ENCODE measurements at regions not wholly inside any gene's neighbourhood (a gene's known extent, or its start where the extent isn't known, plus 50 kb on each side); places are given as distances from the start of the nearest gene placed in this dataset.

DNA sequence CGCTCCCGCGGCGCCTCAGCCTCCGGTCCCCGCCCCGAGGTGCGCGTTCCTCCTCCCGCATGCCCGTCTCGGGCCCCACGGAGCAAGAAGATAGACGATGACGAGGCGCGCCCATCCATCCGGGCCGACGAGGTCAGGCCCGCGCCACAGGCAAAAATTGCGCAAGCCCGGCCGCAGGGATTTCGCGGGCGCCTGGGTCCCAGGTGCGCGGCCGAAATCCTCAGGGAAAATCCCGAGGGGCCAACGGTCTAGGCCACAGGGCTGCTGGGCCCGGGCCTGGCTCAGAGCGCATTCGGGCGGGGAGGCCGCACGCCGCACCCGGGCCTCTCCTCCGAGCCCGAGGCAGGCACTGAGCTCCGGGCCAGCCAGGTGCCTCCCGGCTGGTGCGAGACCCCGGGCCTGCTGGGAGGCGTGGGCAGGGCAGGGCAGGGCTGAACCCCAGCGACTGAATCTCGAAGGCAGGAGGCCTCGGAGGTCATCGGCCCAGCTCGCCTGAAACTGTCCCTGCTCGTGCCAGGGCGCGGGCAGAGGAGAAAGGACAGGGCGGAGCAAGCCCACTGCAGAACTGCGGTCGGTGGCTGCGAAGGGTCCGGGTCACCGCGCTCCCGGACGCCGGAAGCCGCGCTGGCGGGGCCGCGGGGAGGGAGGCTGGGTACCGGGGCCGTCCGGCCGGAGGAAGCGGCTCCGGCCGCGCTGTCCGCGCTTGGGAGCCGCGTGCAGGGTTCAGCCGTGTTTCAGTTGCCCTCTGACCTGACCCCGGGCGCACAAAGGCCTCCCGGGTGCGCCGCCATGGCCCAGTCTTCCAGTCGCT, 66.8 kb downstream of the FOXD1 start:
- peaks cover 75% of the 10 kb centered on the region for H3K27me3 Mint-ChIP-seq
- DNase-seq (no peak), ATAC-seq (no peak)
- H3K36me3 Mint-ChIP-seq = peaks cover 28% of the 10 kb centered on the region
- peaks cover 22% of the 10 kb centered on the region for H3K9me3 Mint-ChIP-seq (ENCODE audit: low read depth)
- no peak overlapping the region for H3K4me3 Mint-ChIP-seq
- H3K4me1 Mint-ChIP-seq = peaks cover 11% of the 10 kb centered on the region
- no peak overlapping the region for H3K27ac Mint-ChIP-seq
- CTCF ChIA-PET = no interaction called here

- H3K9me3 Mint-ChIP-seq (ENCODE audit: low read depth) = peaks cover 21% of the 10 kb centered on the region
- CTCF ChIA-PET = no interaction called here
- no peak for ATAC-seq
- no peak overlapping the region for H3K27ac Mint-ChIP-seq
- peaks cover 77% of the 10 kb centered on the region for H3K27me3 Mint-ChIP-seq
- peaks cover 5% of the 10 kb centered on the region for H3K4me1 Mint-ChIP-seq
- no peak overlapping the region for H3K4me3 Mint-ChIP-seq
- no peak for DNase-seq
- H3K36me3 Mint-ChIP-seq = peaks cover 28% of the 10 kb centered on the region
Measured at GRCh38 chr5:73380710-73381589, 67.6 kb downstream of the FOXD1 start.

DNA sequence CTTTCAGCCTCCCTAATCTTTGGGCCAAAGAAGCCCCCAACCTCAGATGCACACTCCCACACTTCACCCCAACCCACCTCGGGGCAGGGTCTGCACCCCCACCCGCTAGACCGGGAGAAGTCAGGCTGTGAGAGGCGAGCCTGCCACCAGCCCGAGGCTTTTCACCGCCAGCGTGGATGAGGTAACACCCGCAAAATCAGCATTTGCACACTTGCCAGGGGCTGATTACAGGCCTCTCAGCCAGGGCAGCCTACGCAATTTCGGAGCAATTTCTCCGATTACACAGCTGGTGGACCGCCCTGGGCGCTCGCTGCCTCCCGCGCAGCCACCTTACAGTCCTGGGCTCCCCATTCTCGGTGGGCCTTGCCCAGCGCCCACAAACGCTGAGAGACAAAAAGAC, 68.5 kb downstream of the FOXD1 start:
- H3K4me1 Mint-ChIP-seq = peaks cover 5% of the 10 kb centered on the region
- CTCF ChIA-PET = no interaction called here
- no peak for ATAC-seq

GRCh38 chr5:73379435-73379834, 69.1 kb downstream of the FOXD1 start:
- H3K9me3 Mint-ChIP-seq (ENCODE audit: low read depth) = peaks cover 10% of the 10 kb centered on the region
- H3K4me1 Mint-ChIP-seq = peaks cover 5% of the 10 kb centered on the region
- no peak for DNase-seq
- H3K4me3 Mint-ChIP-seq = no peak overlapping the region
- CTCF ChIA-PET = no interaction called here
- peaks cover 20% of the 10 kb centered on the region for H3K36me3 Mint-ChIP-seq
- peaks cover 81% of the 10 kb centered on the region for H3K27me3 Mint-ChIP-seq
- H3K27ac Mint-ChIP-seq = no peak overlapping the region
- no peak for ATAC-seq

More for the DNA sequence above, 68.5 kb downstream of the FOXD1 start:
- H3K4me3 Mint-ChIP-seq = no peak overlapping the region
- peaks cover 25% of the 10 kb centered on the region for H3K36me3 Mint-ChIP-seq
- peaks cover 81% of the 10 kb centered on the region for H3K27me3 Mint-ChIP-seq
- peaks cover 16% of the 10 kb centered on the region for H3K9me3 Mint-ChIP-seq (ENCODE audit: low read depth)
- DNase-seq = no peak
- peak overlapping the region; percentile 49 for H3K27ac Mint-ChIP-seq

DNA sequence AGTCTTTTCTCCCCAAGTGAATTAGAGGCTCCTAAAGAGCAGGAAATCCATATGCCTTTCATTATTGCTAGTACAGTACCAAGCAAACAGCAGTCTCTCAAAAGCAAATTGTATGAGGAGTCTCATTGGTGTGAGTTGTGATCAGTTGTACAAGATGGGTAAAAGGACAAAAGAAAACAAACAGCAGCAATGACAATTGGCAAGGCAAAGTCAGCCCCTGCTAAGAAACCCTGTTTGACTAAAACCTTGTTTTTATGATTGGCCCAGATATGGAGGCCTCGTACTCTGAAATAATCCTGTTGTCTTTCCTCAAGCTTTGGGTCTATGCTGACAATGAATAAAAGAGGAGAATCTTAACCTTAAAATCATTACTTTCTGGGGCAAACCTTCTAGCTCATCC, 69.8 kb downstream of the FOXD1 start:
- Mint-ChIP-seq H3K9me3 (ENCODE audit: low read depth) (peaks cover 4% of the 10 kb centered on the region), H3K4me3 (no peak overlapping the region), H3K36me3 (peaks cover 14% of the 10 kb centered on the region), H3K27me3 (peaks cover 74% of the 10 kb centered on the region), H3K27ac (no peak overlapping the region), H3K4me1 (peaks cover 5% of the 10 kb centered on the region)
- CTCF ChIA-PET = interaction anchor here (0.9 kb wide), 2 partner anchors 64 to 69 kb away, joined by 3 read pairs; no protein-coding TSS in a partner anchor
- no peak for DNase-seq
- ATAC-seq = no peak

- peaks cover 69% of the 10 kb centered on the region for H3K27me3 Mint-ChIP-seq
- no peak overlapping the region for H3K4me3 Mint-ChIP-seq
- CTCF ChIA-PET = interaction anchor here (0.9 kb wide), 2 partner anchors 65 to 70 kb away, joined by 3 read pairs; no protein-coding TSS in a partner anchor
- peaks cover 8% of the 10 kb centered on the region for H3K36me3 Mint-ChIP-seq
- no peaks in the 10 kb centered on the region for H3K9me3 Mint-ChIP-seq (ENCODE audit: low read depth)
- DNase-seq (no peak), ATAC-seq (no peak)
- peaks cover 5% of the 10 kb centered on the region for H3K4me1 Mint-ChIP-seq
- H3K27ac Mint-ChIP-seq = no peak overlapping the region
Measured at GRCh38 chr5:73378070-73378469, 70.5 kb downstream of the FOXD1 start.

GRCh38 chr5:73376618-73377170, 71.9 kb downstream of the FOXD1 start:
- no peak overlapping the region for H3K27ac Mint-ChIP-seq
- H3K4me3 Mint-ChIP-seq = no peak overlapping the region
- H3K9me3 Mint-ChIP-seq (ENCODE audit: low read depth) = no peaks in the 10 kb centered on the region
- no peak for DNase-seq
- peaks cover 3% of the 10 kb centered on the region for H3K36me3 Mint-ChIP-seq
- peaks cover 5% of the 10 kb centered on the region for H3K4me1 Mint-ChIP-seq
- H3K27me3 Mint-ChIP-seq = peaks cover 67% of the 10 kb centered on the region
- CTCF ChIA-PET = interaction anchor here (0.6 kb wide), 1 partner anchor 42 kb away, joined by 4 read pairs; no protein-coding TSS in a partner anchor
- ATAC-seq = no peak

DNA sequence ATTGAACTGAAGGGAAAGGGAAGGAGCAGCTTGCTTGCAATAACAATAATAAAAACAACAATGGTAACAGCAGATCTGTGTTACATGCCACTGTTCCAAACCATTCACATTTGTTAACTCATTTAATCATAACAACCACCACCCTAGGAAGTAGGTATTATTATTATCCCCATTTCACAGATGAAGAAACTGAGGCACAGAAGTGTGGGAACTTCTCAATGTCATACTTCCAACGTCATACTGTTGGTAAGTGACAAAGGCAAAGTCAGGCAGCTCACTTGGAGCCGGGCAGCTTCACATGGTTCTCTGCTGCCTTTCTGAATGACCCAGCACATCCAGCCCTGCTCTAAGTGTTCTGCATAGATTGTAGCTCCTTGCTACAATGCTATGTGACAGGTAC, 72.6 kb downstream of the FOXD1 start:
- H3K4me1 Mint-ChIP-seq = peaks cover 3% of the 10 kb centered on the region
- peaks cover 68% of the 10 kb centered on the region for H3K27me3 Mint-ChIP-seq
- no peak overlapping the region for H3K4me3 Mint-ChIP-seq
- H3K36me3 Mint-ChIP-seq = peaks cover 2% of the 10 kb centered on the region
- no peak for DNase-seq
- no peak overlapping the region for H3K27ac Mint-ChIP-seq
- ATAC-seq = no peak
- no peaks in the 10 kb centered on the region for H3K9me3 Mint-ChIP-seq (ENCODE audit: low read depth)
- CTCF ChIA-PET = no interaction called here

DNA sequence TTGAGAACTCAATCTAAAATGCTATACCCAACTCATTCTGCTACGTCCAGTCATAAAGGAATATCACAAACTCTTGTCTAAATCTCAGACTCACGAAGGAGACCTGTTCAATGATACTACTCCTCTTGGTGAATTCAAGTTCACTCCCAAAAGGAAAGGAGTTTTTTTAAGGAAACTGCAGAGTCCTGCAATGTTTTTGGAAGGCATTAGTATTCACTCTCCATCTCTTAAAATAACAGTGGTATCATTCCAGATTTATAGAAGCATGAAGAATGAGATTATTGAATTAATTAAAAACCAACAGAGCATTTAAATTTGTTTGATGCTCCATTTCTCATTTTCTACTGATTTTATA, 73.4 kb downstream of the FOXD1 start:
- H3K4me3 Mint-ChIP-seq = no peak overlapping the region
- peaks cover 1% of the 10 kb centered on the region for H3K4me1 Mint-ChIP-seq
- H3K9me3 Mint-ChIP-seq (ENCODE audit: low read depth) = no peaks in the 10 kb centered on the region
- CTCF ChIA-PET = no interaction called here
- ATAC-seq (no peak), DNase-seq (no peak)
- H3K27me3 Mint-ChIP-seq = peaks cover 61% of the 10 kb centered on the region
- no peak overlapping the region for H3K27ac Mint-ChIP-seq
- H3K36me3 Mint-ChIP-seq = no peaks in the 10 kb centered on the region

GRCh38 chr5:73374520-73375190, 73.9 kb downstream of the FOXD1 start:
- Mint-ChIP-seq H3K27me3 (peaks cover 59% of the 10 kb centered on the region), H3K9me3 (ENCODE audit: low read depth) (no peaks in the 10 kb centered on the region), H3K27ac (no peak overlapping the region), H3K36me3 (no peaks in the 10 kb centered on the region), H3K4me1 (peaks cover under 1% of the 10 kb centered on the region), H3K4me3 (no peak overlapping the region)
- CTCF ChIA-PET = no interaction called here
- ATAC-seq = no peak
- no peak for DNase-seq

GRCh38 chr5:73373814-73374510, 74.6 kb downstream of the FOXD1 start:
- ATAC-seq = no peak
- no peak for DNase-seq
- Mint-ChIP-seq H3K9me3 (ENCODE audit: low read depth) (no peaks in the 10 kb centered on the region), H3K4me1 (no peaks in the 10 kb centered on the region), H3K27ac (no peak overlapping the region), H3K27me3 (peaks cover 54% of the 10 kb centered on the region), H3K36me3 (no peaks in the 10 kb centered on the region), H3K4me3 (no peak overlapping the region)
- CTCF ChIA-PET = no interaction called here

DNA sequence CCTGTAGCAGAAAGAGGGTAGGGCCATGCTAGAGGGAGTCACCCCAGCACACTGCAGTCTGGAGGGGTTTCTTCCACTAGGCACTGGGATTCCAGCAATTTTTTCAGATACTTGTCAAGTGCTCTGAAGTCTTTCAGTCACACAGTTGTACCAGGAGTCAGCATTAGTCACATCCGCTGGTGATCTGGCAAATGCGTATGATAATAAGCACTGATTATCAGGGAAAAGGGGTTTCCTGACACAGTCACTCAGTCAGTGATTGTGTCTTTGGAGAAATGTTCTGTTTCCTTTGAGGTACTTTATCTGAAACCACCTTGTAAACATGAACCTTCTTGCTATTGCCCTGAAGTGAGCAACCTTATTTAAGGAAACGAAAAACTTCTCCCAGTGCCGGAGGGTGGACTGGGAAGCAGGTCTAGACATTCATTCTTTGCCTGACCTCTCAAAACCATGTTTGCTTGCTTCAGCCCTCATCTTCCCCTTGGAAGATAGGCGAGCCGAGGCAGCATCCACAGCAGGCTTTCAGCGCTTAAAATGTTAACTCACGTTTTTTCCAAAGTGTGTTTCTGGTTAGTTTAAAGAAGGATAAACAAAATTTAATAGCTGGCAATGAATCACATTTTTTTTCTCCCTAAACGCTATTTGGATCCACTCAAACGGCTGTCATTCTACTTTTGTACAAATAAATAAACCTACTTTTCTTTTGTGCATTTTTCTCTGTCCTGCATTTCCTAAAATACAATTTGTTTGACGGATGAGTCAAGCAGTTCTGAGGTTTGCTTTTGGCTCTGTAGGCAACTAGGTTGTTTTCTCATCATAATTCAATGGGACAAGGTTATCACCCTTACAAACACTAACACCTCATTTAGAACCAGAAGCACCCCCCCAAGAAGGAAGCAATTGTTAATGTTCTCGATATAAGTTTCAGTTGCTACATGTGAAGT, 77.7 kb downstream of the FOXD1 start:
- DNase-seq (no peak), ATAC-seq (no peak)
- no peaks in the 10 kb centered on the region for H3K36me3 Mint-ChIP-seq
- no peak overlapping the region for H3K4me3 Mint-ChIP-seq
- no peaks in the 10 kb centered on the region for H3K9me3 Mint-ChIP-seq (ENCODE audit: low read depth)
- no peak overlapping the region for H3K27ac Mint-ChIP-seq
- H3K27me3 Mint-ChIP-seq = peaks cover 34% of the 10 kb centered on the region
- no peaks in the 10 kb centered on the region for H3K4me1 Mint-ChIP-seq
- CTCF ChIA-PET = no interaction called here

All from activated CD8-positive, alpha-beta memory T cell treated with anti-CD3 and anti-CD28 coated beads, Interleukin-2, amount 10 ng/mL, durations not matched to agents 7 days and 5 days (primary cell).